Liver (tissue), 8 donors: ENCODE measurements at regions not wholly inside any gene's neighbourhood (a gene's known extent, or its start where the extent isn't known, plus 50 kb on each side); places are given as distances from the start of the nearest gene placed in this dataset.

ENCODE experiments used
- DNase-seq: peaks from one replicate; pipeline ENCODE4 v3.0.0-alpha.2; 2017; ENCODE audit warnings: low spot score
- H3K27ac ChIP-seq, 2 donors: one replicate each; pipeline ENCODE4 v1.7.0; 2013; ENCODE audit warnings: inconsistent platforms in 2 of 2, low read length in 2 of 2, control low read depth in 1 of 2, low read depth in 1 of 2, mild to moderate bottlenecking in 1 of 2
- H3K27me3 ChIP-seq, 4 donors: one replicate each; pipeline versions ENCODE4 v1.6.1 to v1.7.0; 2013; ENCODE audit warnings: low read length in 3 of 4, inconsistent platforms in 1 of 4, mild to moderate bottlenecking in 1 of 4, moderate library complexity in 1 of 4; ENCODE audit not compliant: control insufficient read depth in 4 of 4, insufficient read depth in 4 of 4
- H3K36me3 ChIP-seq, 4 donors: one replicate each; pipeline versions ENCODE4 v1.6.1 to v1.7.0; 2013; ENCODE audit warnings: low read length in 3 of 4, mild to moderate bottlenecking in 3 of 4, low read depth in 1 of 4, moderate library complexity in 1 of 4; ENCODE audit not compliant: control insufficient read depth in 4 of 4, insufficient read depth in 3 of 4
- H3K4me1 ChIP-seq, 4 donors: one replicate each; pipeline versions ENCODE4 v1.6.1 to v1.7.0; 2013; ENCODE audit warnings: low read length in 3 of 4, mild to moderate bottlenecking in 3 of 4, moderate library complexity in 1 of 4; ENCODE audit not compliant: control insufficient read depth in 4 of 4, insufficient read depth in 4 of 4
- H3K4me3 ChIP-seq, 3 donors: one replicate each; pipeline versions ENCODE4 v1.6.1 to v1.7.0; 2013; ENCODE audit warnings: low read length in 3 of 3, control low read depth in 1 of 3, low read depth in 1 of 3, mild to moderate bottlenecking in 1 of 3
- H3K9ac ChIP-seq, 2 donors: one replicate each; pipeline ENCODE4 v1.7.0; 2013; ENCODE audit warnings: low read length in 2 of 2, mild to moderate bottlenecking in 2 of 2, moderate library complexity in 2 of 2, control low read depth in 1 of 2, low read depth in 1 of 2
- H3K9me3 ChIP-seq, 4 donors: one replicate each; pipeline versions ENCODE4 v1.6.1 to v1.7.0; 2013; ENCODE audit warnings: low read length in 3 of 4; ENCODE audit not compliant: control insufficient read depth in 4 of 4
- FOXA1 ChIP-seq: IDR thresholded peaks from 2 replicates; pipeline ENCODE4 v1.6.1; 2016; ENCODE audit warnings: antibody characterized with exemption
- GABPA ChIP-seq, 2 donors: IDR thresholded peaks in 1 of 2; conservative IDR thresholded peaks in 1 of 2; 2 replicates each; pipeline ENCODE4 v1.6.1; 2016; ENCODE audit warnings: antibody characterized with exemption in 2 of 2, mild to moderate bottlenecking in 1 of 2, moderate library complexity in 1 of 2
- HNF4A ChIP-seq, 2 donors: conservative IDR thresholded peaks; 2 replicates each; pipeline ENCODE4 v1.6.1; 2016; ENCODE audit warnings: antibody characterized with exemption in 2 of 2, mild to moderate bottlenecking in 2 of 2
- JUND ChIP-seq, 2 donors: IDR thresholded peaks; 2 replicates each; pipeline ENCODE4 v1.6.1; 2016; ENCODE audit warnings: antibody characterized with exemption in 2 of 2
- NR2F2 ChIP-seq: IDR thresholded peaks from 2 replicates; pipeline ENCODE4 v1.6.1; 2016; ENCODE audit warnings: antibody characterized with exemption
- RAD21 ChIP-seq, 2 donors: IDR thresholded peaks; 2 replicates each; pipeline ENCODE4 v1.6.1; 2016; ENCODE audit warnings: antibody characterized with exemption in 2 of 2, mild to moderate bottlenecking in 2 of 2
- RXRA ChIP-seq, 2 donors: IDR thresholded peaks; 2 replicates each; pipeline ENCODE4 v1.6.1; 2017 to 2018; ENCODE audit warnings: antibody characterized with exemption in 2 of 2, mild to moderate bottlenecking in 1 of 2
- SP1 ChIP-seq: IDR thresholded peaks from 2 replicates; pipeline ENCODE4 v1.6.1; 2018; ENCODE audit warnings: antibody characterized with exemption, mild to moderate bottlenecking
- TAF1 ChIP-seq: conservative IDR thresholded peaks from 2 replicates; pipeline ENCODE4 v1.6.1; 2016; ENCODE audit warnings: antibody characterized with exemption, mild to moderate bottlenecking
- YY1 ChIP-seq: IDR thresholded peaks from 2 replicates; pipeline ENCODE4 v1.6.1; 2016; ENCODE audit warnings: antibody characterized with exemption, mild to moderate bottlenecking
- WGBS: extraction: QIAGEN DNeasy Blood & Tissue Kit; methylation state at CpG from one replicate; pipeline ENCODE4 v1.1.7; 2013; 5-methylcytosine and 5-hydroxymethylcytosine counted together
- TF ChIP-seq, protein P1 (sequence below): IDR thresholded peaks from 2 replicates; pipeline ENCODE4 v1.6.1; 2016; ENCODE audit warnings: antibody characterized with exemption
- TF ChIP-seq, protein P2 (sequence below): IDR thresholded peaks from 2 replicates; pipeline ENCODE4 v1.6.1; 2016; ENCODE audit warnings: antibody characterized with exemption
- TF ChIP-seq, protein P3 (sequence below): fragments of 150-350 bp; IDR thresholded peaks from 2 replicates; pipeline ENCODE4 v1.5.1; 2017; ENCODE audit warnings: improper control_type of control experiment, low read depth, low read length; ENCODE audit not compliant: missing input control
- TF ChIP-seq, protein P4 (sequence below): IDR thresholded peaks from 2 replicates; pipeline ENCODE4 v1.6.1; 2016; ENCODE audit warnings: antibody characterized with exemption
- donor health status: healthy.
- donor health status: healthy.
- donor health status: healthy.
- donor health status: healthy.
- donor health status: healthy.

GRCh38 chr10:111830359-111830758 is 353.2 kb downstream of the GPAM start:
- H3K36me3 ChIP-seq: no peaks in the 10 kb centered on the region
- no peak overlapping the region for H3K27ac ChIP-seq
- no peak overlapping the region for H3K9ac ChIP-seq
- H3K4me3 ChIP-seq: no peak overlapping the region
- WGBS: 80% methylated on average over 7 of the region's 7 CpGs
- DNase-seq: no peak
- H3K27me3 ChIP-seq: no peaks in the 10 kb centered on the region
- TF ChIP-seq, protein P1, sequence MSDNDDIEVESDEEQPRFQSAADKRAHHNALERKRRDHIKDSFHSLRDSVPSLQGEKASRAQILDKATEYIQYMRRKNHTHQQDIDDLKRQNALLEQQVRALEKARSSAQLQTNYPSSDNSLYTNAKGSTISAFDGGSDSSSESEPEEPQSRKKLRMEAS: no peak
- TF ChIP-seq FOXA1: no peak
- no peak for TF ChIP-seq GABPA (IDR thresholded peaks at IDR 0.05 in 1 of 2, conservative IDR thresholded peaks at IDR 0.05 in 1 of 2)
- no peak for TF ChIP-seq JUND (IDR thresholded peaks at IDR 0.05)
- TF ChIP-seq, protein P2, sequence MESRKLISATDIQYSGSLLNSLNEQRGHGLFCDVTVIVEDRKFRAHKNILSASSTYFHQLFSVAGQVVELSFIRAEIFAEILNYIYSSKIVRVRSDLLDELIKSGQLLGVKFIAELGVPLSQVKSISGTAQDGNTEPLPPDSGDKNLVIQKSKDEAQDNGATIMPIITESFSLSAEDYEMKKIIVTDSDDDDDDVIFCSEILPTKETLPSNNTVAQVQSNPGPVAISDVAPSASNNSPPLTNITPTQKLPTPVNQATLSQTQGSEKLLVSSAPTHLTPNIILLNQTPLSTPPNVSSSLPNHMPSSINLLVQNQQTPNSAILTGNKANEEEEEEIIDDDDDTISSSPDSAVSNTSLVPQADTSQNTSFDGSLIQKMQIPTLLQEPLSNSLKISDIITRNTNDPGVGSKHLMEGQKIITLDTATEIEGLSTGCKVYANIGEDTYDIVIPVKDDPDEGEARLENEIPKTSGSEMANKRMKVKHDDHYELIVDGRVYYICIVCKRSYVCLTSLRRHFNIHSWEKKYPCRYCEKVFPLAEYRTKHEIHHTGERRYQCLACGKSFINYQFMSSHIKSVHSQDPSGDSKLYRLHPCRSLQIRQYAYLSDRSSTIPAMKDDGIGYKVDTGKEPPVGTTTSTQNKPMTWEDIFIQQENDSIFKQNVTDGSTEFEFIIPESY: no peak
- TF ChIP-seq TAF1: no peak
- no peaks in the 10 kb centered on the region for H3K4me1 ChIP-seq
- H3K9me3 ChIP-seq: no peaks in the 10 kb centered on the region

GRCh38 chr10:111831058-111831457 is 352.5 kb downstream of the GPAM start:
- H3K27me3 ChIP-seq: no peaks in the 10 kb centered on the region
- DNase-seq: no peak

More at GRCh38 chr10:111831058-111831457, 352.5 kb downstream of the GPAM start:
- no peaks in the 10 kb centered on the region for H3K9me3 ChIP-seq
- H3K4me1 ChIP-seq: no peaks in the 10 kb centered on the region
- no peak overlapping the region for H3K27ac ChIP-seq
- H3K36me3 ChIP-seq: no peaks in the 10 kb centered on the region
- 84% methylated on average over 6 of the region's 6 CpGs for WGBS
- H3K4me3 ChIP-seq: no peak overlapping the region
- TF ChIP-seq JUND (IDR thresholded peaks at IDR 0.05) (no peak), HNF4A (conservative IDR thresholded peaks at IDR 0.05) (no peak), TAF1 (no peak), RAD21 (IDR thresholded peaks at IDR 0.05) (no peak), YY1 (no peak), SP1 (no peak), NR2F2 (no peak), FOXA1 (no peak), RXRA (IDR thresholded peaks at IDR 0.05) (no peak)
- TF ChIP-seq, protein P3, sequence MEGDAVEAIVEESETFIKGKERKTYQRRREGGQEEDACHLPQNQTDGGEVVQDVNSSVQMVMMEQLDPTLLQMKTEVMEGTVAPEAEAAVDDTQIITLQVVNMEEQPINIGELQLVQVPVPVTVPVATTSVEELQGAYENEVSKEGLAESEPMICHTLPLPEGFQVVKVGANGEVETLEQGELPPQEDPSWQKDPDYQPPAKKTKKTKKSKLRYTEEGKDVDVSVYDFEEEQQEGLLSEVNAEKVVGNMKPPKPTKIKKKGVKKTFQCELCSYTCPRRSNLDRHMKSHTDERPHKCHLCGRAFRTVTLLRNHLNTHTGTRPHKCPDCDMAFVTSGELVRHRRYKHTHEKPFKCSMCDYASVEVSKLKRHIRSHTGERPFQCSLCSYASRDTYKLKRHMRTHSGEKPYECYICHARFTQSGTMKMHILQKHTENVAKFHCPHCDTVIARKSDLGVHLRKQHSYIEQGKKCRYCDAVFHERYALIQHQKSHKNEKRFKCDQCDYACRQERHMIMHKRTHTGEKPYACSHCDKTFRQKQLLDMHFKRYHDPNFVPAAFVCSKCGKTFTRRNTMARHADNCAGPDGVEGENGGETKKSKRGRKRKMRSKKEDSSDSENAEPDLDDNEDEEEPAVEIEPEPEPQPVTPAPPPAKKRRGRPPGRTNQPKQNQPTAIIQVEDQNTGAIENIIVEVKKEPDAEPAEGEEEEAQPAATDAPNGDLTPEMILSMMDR: no peak
- TF ChIP-seq, protein P4, sequence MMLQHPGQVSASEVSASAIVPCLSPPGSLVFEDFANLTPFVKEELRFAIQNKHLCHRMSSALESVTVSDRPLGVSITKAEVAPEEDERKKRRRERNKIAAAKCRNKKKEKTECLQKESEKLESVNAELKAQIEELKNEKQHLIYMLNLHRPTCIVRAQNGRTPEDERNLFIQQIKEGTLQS: no peak
- TF ChIP-seq, protein P1: no peak
- TF ChIP-seq, protein P2: no peak
- H3K9ac ChIP-seq: no peak overlapping the region
